ENCODE measurements at regions not wholly inside any gene's neighbourhood (a gene's known extent, or its start where the extent isn't known, plus 50 kb on each side); places are given as distances from the start of the nearest gene placed in this dataset.

DNA sequence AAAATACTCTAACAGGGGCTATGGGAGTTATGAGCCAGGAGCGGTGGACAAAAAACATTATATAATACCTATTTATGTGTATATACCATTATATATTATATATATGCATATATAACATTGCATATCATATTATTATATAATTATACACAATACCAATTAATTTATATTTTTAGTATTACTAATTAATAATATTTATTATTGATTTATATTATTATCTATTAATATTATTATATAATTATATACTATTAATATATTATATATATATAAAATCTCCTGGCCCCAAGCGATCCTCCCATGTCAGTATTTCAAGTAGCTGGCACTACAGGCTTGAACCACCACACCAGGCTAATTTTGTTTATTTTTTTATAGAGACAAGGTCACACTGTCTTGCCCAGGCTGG lies 73.8 kb upstream of the JADE1 start:
- TF ChIP-seq, protein P1, sequence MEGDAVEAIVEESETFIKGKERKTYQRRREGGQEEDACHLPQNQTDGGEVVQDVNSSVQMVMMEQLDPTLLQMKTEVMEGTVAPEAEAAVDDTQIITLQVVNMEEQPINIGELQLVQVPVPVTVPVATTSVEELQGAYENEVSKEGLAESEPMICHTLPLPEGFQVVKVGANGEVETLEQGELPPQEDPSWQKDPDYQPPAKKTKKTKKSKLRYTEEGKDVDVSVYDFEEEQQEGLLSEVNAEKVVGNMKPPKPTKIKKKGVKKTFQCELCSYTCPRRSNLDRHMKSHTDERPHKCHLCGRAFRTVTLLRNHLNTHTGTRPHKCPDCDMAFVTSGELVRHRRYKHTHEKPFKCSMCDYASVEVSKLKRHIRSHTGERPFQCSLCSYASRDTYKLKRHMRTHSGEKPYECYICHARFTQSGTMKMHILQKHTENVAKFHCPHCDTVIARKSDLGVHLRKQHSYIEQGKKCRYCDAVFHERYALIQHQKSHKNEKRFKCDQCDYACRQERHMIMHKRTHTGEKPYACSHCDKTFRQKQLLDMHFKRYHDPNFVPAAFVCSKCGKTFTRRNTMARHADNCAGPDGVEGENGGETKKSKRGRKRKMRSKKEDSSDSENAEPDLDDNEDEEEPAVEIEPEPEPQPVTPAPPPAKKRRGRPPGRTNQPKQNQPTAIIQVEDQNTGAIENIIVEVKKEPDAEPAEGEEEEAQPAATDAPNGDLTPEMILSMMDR (IDR thresholded peaks at IDR 0.05) = no peak
- TF ChIP-seq POLR2A (IDR thresholded peaks at IDR 0.05) = no peak

Data from esophagus squamous epithelium (tissue), 4 donors.